Epithelial cell of prostate (primary cell): ENCODE measurements at regions not wholly inside any gene's neighbourhood (a gene's known extent, or its start where the extent isn't known, plus 50 kb on each side); places are given as distances from the start of the nearest gene placed in this dataset.

Source experiments
- DNase-seq: peaks from one replicate; pipeline ENCODE4 v3.0.0-alpha.2; 2011; ENCODE audit warnings: low read depth, low spot score
- H3K27ac ChIP-seq: fragments of 450-650 bp; 2 replicates; pipeline ENCODE4 v1.5.1; 2017; ENCODE audit warnings: mild to moderate bottlenecking

DNA sequence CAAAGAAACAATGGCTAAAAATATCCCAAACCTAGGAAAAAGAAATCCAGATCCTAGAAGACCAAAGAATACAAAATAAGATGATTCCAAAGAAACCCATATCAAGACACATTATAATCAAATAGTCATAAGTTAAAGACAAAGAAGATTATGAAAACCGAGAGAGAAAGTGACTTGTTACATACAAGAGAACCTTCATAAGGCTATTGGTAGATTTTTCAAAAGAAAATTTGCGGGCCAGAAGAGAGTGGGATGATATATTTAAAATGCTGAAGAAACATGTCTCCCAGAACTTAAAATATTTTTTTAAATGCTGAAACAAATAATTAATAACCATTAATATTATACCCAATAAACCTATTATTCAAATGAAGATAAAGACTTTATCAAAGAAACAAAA, 687.3 kb downstream of the TLE4 start:
- no peak overlapping the region for H3K27ac ChIP-seq
- no peak for DNase-seq

- no peak for DNase-seq
- no peak overlapping the region for H3K27ac ChIP-seq
These were observed 680.0 kb downstream of the TLE4 start for GRCh38 chr9:80251778-80252177.

GRCh38 chr9:80242022-80242421, 670.3 kb downstream of the TLE4 start:
- no peak for DNase-seq
- no peak overlapping the region for H3K27ac ChIP-seq

DNA sequence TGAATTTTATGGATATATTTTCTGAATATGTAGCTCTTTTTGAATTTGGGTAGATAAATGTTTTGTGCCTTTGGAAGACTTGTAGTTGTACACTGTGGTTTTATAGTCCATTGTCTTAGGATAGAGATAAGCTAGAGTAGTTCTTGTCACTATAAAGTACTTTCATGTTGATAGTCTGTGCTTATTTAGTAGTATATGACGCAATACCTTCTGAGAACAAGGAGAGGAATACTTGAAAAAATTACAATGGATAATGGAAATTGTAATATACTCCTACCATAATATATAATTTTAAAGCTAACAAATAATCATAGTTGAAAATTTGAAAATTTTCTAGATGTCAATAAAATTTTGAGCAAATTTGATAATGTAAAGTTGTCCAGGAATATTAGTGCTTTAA, 664.0 kb downstream of the TLE4 start:
- H3K27ac ChIP-seq, result no peak overlapping the region
- no peak for DNase-seq

- no peak overlapping the region for H3K27ac ChIP-seq
- no peak for DNase-seq
These were observed 662.1 kb downstream of the TLE4 start for GRCh38 chr9:80233906-80234305.

- H3K27ac ChIP-seq, result no peak overlapping the region
- DNase-seq, result no peak
These were observed 661.5 kb downstream of the TLE4 start for GRCh38 chr9:80233102-80233843.

GRCh38 chr9:80231318-80232236, 659.8 kb downstream of the TLE4 start:
- DNase-seq, result no peak
- no peak overlapping the region for H3K27ac ChIP-seq

DNA sequence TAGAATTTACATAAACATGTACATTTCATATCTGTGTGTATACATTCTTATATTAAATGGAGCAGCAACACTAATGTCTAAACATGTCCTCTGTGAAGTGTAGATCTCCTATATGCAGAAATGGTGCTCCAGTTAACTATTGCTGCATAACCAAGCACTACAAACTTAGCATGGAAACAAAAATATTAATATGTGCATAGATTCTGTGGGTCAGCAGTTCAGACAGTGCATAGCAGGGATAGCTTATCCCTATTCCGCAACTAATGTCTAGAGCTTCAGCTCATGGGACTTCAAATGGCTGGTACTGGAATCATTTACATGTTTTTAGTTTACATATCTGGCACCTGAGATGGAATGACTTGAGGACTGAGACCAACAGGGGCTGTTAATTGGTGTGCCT, 652.1 kb downstream of the TLE4 start:
- DNase-seq, result no peak
- no peak overlapping the region for H3K27ac ChIP-seq

GRCh38 chr9:80222466-80223169, 650.9 kb downstream of the TLE4 start:
- DNase-seq, result no peak
- H3K27ac ChIP-seq, result no peak overlapping the region

DNA sequence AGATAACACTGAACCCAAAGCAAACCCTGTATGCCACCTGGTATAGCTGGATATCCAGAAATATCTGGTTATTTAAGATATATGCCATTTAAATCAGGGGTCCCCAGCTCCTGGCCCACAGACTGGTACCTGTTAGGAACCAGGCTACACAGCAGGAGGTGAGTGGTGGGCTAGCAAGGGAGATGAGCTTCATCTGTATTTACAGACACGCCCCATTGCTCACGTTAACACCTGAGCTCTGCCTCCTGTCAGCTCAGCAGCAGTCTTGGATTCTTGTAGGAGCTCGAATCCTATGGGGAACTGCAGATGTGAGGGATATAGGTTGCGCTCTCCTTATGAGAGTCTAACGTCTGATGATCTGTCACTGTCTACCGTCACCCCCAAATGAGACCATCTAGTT, 646.6 kb downstream of the TLE4 start:
- H3K27ac ChIP-seq, result no peak overlapping the region
- DNase-seq, result no peak

GRCh38 chr9:80213613-80214012, 641.8 kb downstream of the TLE4 start:
- DNase-seq, result no peak
- no peak overlapping the region for H3K27ac ChIP-seq

- no peak for DNase-seq
These were observed 636.9 kb downstream of the TLE4 start for GRCh38 chr9:80208696-80209095.

GRCh38 chr9:80204054-80204453, 632.3 kb downstream of the TLE4 start:
- H3K27ac ChIP-seq, result no peak overlapping the region

More at GRCh38 chr9:80208696-80209095, 636.9 kb downstream of the TLE4 start:
- H3K27ac ChIP-seq, result no peak overlapping the region

GRCh38 chr9:80197661-80198060, 625.9 kb downstream of the TLE4 start:
- no peak overlapping the region for H3K27ac ChIP-seq
- no peak for DNase-seq

More at GRCh38 chr9:80204054-80204453, 632.3 kb downstream of the TLE4 start:
- DNase-seq, result no peak

- no peak for DNase-seq
- H3K27ac ChIP-seq, result no peak overlapping the region
These were observed 619.3 kb downstream of the TLE4 start for GRCh38 chr9:80191108-80191507.

GRCh38 chr9:80188579-80188978, 616.8 kb downstream of the TLE4 start:
- H3K27ac ChIP-seq, result no peak overlapping the region
- DNase-seq, result no peak

- DNase-seq, result no peak
These were observed 613.5 kb downstream of the TLE4 start for GRCh38 chr9:80185112-80185738.

DNA sequence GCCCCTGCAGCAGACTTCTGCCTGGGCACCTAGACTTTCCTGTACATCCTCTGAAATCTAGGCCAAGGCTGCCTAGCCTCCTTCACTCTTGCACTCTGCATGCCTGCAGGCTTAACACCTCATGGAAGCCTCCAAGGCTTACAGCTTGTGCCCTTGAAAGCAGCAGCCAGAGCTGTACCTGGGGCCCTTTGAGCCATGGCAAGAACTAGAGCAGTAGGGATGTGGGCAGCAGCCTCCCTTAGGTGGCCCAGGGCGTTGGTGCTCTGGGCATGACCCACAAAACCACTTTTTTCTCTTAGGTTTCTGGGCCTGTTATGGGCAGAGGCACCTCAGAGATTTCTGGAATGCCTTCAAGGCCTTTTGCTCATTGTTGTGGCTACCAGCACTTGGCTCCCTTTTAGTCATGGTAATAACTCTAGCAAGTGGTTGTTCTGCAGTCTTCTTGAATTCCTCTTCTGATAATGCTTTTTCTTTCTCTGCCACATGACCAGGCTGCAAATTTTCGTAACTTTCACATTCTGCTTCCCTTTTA, 606.2 kb downstream of the TLE4 start:
- no peak for DNase-seq
- H3K27ac ChIP-seq, result no peak overlapping the region

More at GRCh38 chr9:80185112-80185738, 613.5 kb downstream of the TLE4 start:
- no peak overlapping the region for H3K27ac ChIP-seq

- H3K27ac ChIP-seq, result no peak overlapping the region
- no peak for DNase-seq
These were observed 603.8 kb downstream of the TLE4 start for GRCh38 chr9:80175286-80176150.
